GM19395 (cell line): ENCODE measurements at regions not wholly inside any gene's neighbourhood (a gene's known extent, or its start where the extent isn't known, plus 50 kb on each side); places are given as distances from the start of the nearest gene placed in this dataset.
"Not testable (repeated sequence)": the region's sequence is repeated elsewhere in the genome, so short reads cannot be mapped to it uniquely, and the experiment has no call there.

Source experiments
- ATAC-seq: cut with Tn5 transposase; IDR thresholded peaks from one replicate; pipeline ENCODE4 v1.9.1; 2021; ENCODE audit warnings: mild to moderate bottlenecking, moderate library complexity; ENCODE audit not compliant: unreplicated experiment

GRCh38 chr15:96125721-96126415 is 204.6 kb upstream of the NR2F2 start:
- no peak for ATAC-seq

- no peak for ATAC-seq
Measured at GRCh38 chr15:96126859-96127258, 203.6 kb upstream of the NR2F2 start.

- ATAC-seq, result no peak
Measured at GRCh38 chr15:96130734-96131133, 199.8 kb upstream of the NR2F2 start.

GRCh38 chr15:96132126-96132525 is 198.4 kb upstream of the NR2F2 start:
- ATAC-seq, result no peak

- ATAC-seq, result no peak
Measured at GRCh38 chr15:96135166-96136093, 195.1 kb upstream of the NR2F2 start.

GRCh38 chr15:96138985-96139384 is 191.5 kb upstream of the NR2F2 start:
- ATAC-seq, result no peak

GRCh38 chr15:96142498-96142897 is 188.0 kb upstream of the NR2F2 start:
- no peak for ATAC-seq

- ATAC-seq, result no peak
Measured at GRCh38 chr15:96144734-96145133, 185.8 kb upstream of the NR2F2 start.

GRCh38 chr15:96146726-96147125 is 183.8 kb upstream of the NR2F2 start:
- ATAC-seq, result no peak

- ATAC-seq, result no peak
Measured at GRCh38 chr15:96147267-96147666, 183.2 kb upstream of the NR2F2 start.

- no peak for ATAC-seq
Measured at GRCh38 chr15:96150254-96150653, 180.2 kb upstream of the NR2F2 start.

GRCh38 chr15:96151749-96152148 is 178.8 kb upstream of the NR2F2 start:
- not testable (repeated sequence) for ATAC-seq

GRCh38 chr15:96153929-96154328 is 176.6 kb upstream of the NR2F2 start:
- ATAC-seq, result no peak

GRCh38 chr15:96158938-96159337 is 171.6 kb upstream of the NR2F2 start:
- ATAC-seq, result no peak

- no peak for ATAC-seq
Measured at GRCh38 chr15:96160269-96160668, 170.2 kb upstream of the NR2F2 start.

- ATAC-seq, result no peak
Measured at GRCh38 chr15:96160800-96161199, 169.7 kb upstream of the NR2F2 start.

GRCh38 chr15:96162322-96162721 is 168.2 kb upstream of the NR2F2 start:
- no peak for ATAC-seq

- no peak for ATAC-seq
Measured at GRCh38 chr15:96165081-96165480, 165.4 kb upstream of the NR2F2 start.

- ATAC-seq, result no peak
Measured at GRCh38 chr15:96165775-96166174, 164.7 kb upstream of the NR2F2 start.

GRCh38 chr15:96166223-96167200 is 164.0 kb upstream of the NR2F2 start:
- ATAC-seq, result no peak

GRCh38 chr15:96170616-96170978 is 159.9 kb upstream of the NR2F2 start:
- not testable (repeated sequence) for ATAC-seq
